HUDEP-2 (cell line): ENCODE measurements at regions not wholly inside any gene's neighbourhood (a gene's known extent, or its start where the extent isn't known, plus 50 kb on each side); places are given as distances from the start of the nearest gene placed in this dataset.

Experiments used
- DNase-seq, 76 experiments: peaks; one replicate each; lab custom pipeline; 2025; ENCODE audit not compliant: unreplicated experiment in 76 of 76; lab: John Stamatoyannopoulos, UW

GRCh38 chr17:56648321-56648720, 54.8 kb downstream of the NOG start:
- no peak for DNase-seq

- DNase-seq, result no peak
Observed at GRCh38 chr17:56648806-56649205, 55.3 kb downstream of the NOG start.

- DNase-seq, result no peak
Observed at GRCh38 chr17:56652628-56653027, 59.1 kb downstream of the NOG start.

GRCh38 chr17:56653877-56654276, 60.4 kb downstream of the NOG start:
- peak in 14 of 76 experiments; percentile 1 to 34 (median 6) for DNase-seq

DNA sequence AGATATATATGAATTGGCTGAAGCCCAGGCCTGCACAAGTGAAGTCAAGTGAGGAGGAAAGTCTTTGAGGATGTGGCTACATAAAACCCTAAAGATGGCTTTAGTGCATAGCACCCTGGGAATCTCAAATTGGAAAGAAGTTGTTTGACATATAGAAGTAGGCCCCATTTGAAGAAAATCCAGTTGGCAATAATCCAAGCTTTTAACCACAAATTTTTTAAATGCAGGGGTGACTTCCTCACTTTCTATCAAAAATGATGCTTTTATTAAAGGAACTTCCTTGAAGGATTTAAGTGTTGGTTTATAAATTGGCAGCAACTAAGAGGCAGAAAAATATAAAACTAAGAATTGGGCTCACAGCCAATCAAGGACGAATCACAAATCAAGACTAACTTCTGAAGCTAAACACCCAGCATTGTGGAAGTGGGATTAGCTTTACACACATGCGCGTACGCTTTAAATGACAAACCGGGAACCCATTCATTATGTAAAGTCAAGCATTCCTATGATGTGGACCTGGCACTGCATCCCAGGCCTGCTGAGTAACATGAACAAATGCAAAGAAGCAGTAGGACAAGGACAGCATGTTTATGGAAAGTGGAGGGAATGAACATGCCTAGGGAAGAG, 63.3 kb downstream of the NOG start:
- no peak for DNase-seq

DNA sequence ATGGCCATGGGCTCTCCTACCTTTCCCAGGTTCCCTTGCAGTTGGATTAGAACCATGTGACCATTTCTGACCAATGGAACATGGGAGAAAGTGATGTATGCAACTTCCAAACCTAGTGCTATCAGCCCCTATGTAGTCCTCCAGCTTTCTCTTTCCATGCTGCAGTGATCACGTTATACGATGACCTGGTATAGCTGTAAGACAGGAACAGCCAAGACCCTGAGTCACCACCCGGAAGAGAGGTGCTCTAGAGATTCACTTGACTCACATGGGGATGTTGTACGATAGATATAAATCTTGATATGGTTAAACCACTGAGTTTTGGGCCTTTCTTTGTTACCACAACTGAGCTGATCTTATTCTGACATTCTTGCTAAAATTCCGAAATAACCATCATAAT, 65.1 kb downstream of the NOG start:
- no peak for DNase-seq

GRCh38 chr17:56659622-56660021, 66.1 kb downstream of the NOG start:
- DNase-seq, result no peak

DNA sequence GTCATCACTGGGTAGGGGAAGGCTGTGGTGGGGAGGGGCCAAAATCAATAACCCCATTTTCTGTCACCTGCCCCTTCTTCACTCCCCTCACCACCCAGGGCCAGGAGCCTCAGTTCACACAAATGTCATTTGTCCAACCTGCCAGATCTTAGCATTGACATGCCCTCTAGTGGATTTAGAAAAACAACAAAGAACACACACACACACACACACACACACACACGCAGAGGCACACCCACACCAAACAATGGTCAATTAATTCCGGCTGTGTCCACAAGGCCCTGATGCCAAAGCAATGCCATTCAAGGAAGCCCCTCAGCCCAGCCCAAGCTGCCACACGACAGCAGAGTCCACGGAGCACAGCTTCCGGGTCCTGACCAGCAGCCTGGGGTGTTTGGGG, 68.4 kb downstream of the NOG start:
- DNase-seq, result peak in 5 of 76 experiments; percentile 3 to 26 (median 11)

- no peak for DNase-seq
Observed at GRCh38 chr17:56665864-56666263, 72.4 kb downstream of the NOG start.

DNA sequence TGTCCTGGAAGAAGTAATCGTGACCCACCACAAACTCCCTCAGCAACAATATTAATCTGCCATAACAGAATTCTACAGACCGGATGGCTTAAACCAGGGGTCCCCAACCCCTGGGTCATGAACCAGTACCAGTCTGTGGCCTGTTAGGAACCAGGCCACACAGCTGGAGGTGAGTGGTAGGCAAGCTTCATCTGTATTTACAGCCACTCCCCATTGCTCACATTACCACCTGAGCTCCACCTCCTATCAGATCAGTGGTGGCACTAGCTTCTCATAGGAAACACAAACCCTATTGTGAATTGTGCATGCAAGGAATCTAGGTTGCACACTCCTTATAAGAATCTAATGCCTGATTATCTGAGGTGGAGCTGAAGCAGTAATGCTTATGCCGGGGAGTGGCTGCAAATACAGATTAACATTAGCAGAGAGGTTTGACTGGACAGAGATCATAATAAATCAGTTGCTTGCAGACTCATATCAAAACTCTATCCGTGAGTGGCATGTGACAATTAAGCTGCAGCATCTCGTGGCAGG, 74.5 kb downstream of the NOG start:
- DNase-seq, result no peak

- DNase-seq, result no peak
Observed at GRCh38 chr17:56672195-56672594, 78.7 kb downstream of the NOG start.

GRCh38 chr17:56674401-56674925, 81.0 kb downstream of the NOG start:
- no peak for DNase-seq

- no peak for DNase-seq
Observed at GRCh38 chr17:56675876-56676660, 82.6 kb downstream of the NOG start.

- DNase-seq, result no peak
Observed at GRCh38 chr17:56676810-56677209, 83.3 kb downstream of the NOG start.

DNA sequence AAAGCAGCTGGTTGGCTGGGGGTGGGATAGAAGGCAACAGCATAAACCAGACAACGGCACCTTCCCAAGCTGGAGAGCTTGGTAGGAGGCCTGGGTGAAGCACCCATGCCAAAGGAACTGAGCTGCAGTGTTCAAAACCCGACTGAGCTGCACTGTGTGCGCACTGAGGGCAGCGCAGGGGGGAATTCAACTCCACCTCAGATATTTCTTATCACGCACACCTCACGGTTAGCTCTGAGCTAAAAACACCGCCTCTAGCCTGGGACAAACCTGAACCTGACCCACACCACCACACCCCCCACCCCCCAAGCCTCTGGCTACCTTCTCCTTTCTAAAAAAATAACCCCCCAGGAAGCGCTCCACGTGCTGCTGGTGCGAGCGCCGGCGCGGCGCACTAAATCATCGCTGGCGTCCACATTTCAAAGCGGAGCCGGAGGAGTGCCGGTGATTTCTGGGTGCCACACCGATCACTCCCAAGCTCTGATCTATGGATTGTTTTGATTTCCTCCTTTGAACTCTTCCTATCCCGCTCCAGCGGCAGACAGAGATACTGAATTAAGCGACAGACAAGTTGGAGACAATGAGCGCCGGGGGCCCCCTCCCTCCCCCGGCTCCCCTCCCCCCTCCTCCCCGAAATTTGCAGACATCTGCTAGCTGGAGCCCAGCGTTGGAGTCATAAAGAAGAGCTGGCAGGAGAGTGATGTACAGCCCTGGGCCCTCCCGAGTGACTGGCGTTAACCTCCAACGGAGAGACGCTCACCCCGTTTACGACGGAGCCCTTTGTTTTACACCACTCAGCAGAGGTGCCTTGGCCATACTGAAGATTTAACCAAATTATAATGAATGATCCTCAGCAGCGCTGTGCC, 85.0 kb downstream of the NOG start:
- DNase-seq, result no peak

- peak in 4 of 76 experiments; percentile 1 to 6 (median 4) for DNase-seq
Observed at GRCh38 chr17:56679115-56679776, 85.7 kb downstream of the NOG start.

DNA sequence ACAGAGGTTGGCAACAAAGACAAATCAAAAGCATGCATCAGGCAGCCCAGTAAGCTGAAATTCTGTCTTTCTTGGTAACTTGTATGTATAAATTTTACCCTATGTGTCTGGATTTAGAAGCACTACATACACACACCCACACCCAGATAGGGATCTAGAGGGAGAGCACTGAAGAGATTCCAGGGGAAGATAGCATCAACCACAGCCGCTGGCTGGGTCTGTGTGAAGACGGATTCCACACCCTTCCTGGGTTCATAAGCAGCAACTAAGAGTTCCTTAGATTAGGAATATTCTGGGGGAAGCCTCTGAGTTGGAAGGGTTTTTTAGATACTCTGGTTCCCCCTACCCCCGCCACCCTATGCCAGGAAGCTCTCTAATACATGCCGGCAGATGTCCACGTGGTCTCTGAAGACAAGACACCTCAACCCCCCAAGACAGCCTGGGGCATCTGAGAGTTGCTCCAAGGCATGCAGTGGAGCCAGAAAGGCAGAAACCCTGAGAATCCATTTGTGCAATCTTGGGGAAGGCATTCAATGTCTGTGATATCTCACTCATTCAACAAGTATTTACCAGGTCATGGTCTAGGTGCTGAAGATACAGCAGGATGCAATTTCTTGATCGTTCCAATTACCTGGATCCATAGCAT, 86.4 kb downstream of the NOG start:
- DNase-seq, result no peak

DNA sequence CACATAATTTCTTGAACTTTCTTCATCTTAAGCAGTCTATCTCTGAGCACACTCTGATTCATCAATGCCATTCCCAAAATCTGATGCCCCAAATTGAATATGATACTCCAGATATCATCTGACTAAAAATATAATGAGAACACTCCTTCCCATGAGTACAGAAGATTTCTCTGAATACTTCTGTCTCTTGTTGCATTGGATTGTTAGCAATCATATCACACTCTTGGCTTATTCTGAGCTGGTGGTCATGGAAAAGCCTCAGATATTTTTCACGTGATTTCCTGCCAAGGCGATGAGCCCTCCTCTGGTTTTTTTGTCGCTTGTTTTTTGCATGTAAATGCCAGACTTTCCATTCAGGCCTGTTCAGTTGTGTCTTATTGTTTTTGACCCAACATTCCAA, 87.2 kb downstream of the NOG start:
- DNase-seq, result no peak

DNA sequence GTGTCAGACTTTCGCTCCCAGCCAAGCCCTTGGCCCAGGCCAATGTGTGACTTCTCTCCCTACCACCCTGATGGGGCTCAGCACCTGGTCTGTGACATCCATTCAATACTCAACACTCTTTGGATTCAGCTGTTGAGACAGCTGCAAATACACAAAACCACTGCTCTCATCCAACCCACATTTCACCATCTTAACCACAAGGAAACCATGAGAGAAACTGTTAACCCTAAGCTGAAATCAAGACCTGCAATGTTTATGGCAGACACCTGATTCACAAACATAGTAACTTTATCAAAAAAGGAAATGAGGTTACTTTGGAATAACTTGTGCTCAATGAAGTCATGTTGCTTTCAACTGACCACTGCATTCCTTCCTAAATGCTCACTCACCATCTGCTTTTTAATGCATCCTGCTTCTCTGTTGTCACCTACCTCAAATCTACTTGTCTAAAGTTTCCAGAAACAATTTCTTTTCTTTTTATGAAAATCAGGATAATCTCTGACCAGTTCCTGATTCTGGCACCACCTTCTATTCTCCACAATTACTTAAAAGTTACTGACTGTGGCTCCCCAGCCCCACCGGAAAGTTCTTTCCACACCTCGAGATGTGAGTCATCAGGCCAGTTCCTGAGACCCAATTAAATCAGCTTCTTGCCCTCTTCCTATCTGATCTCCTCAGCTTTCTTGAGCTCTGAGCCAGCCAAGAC, 88.2 kb downstream of the NOG start:
- DNase-seq, result no peak
